HL-60 (cell line): ENCODE measurements at regions not wholly inside any gene's neighbourhood (a gene's known extent, or its start where the extent isn't known, plus 50 kb on each side); places are given as distances from the start of the nearest gene placed in this dataset.

ENCODE experiments used
- DNase-seq, 2 experiments: peaks; one replicate each; pipeline ENCODE4 v3.0.0-alpha.2; 2010 to 2020; ENCODE audit warnings: low read depth in 1 of 2, low spot score in 1 of 2
- H3K27ac ChIP-seq: fragments of 250-450 bp; sonication (Bioruptor Pico); replicated peaks from 2 replicates; pipeline ENCODE4 v1.5.1; 2020; ENCODE audit warnings: mild to moderate bottlenecking, moderate library complexity
- H3K27me3 ChIP-seq: fragments of 250-450 bp; sonication (Bioruptor Pico); 2 replicates; pipeline ENCODE4 v1.5.1; 2021; ENCODE audit warnings: mild to moderate bottlenecking, moderate library complexity; ENCODE audit not compliant: insufficient read depth, poor library complexity, severe bottlenecking
- H3K4me3 ChIP-seq: replicated peaks from 2 replicates; pipeline ENCODE4 v1.5.1; 2011; ENCODE audit warnings: mild to moderate bottlenecking, control low read depth, low read length; ENCODE audit not compliant: insufficient read depth
- GABPA ChIP-seq: IDR thresholded peaks from 2 replicates; pipeline ENCODE4 v1.6.1; 2012; ENCODE audit warnings: low read depth
- POLR2AphosphoS5 ChIP-seq: IDR thresholded peaks from 2 replicates; pipeline ENCODE4 v1.6.1; 2012; ENCODE audit warnings: low read depth
- SPI1 ChIP-seq: IDR thresholded peaks from 2 replicates; pipeline ENCODE4 v1.6.1; 2012; ENCODE audit warnings: low read depth, mild to moderate bottlenecking, borderline replicate concordance
- TF ChIP-seq, protein P1 (sequence below): IDR thresholded peaks from one replicate; pipeline ENCODE4 v1.5.1; 2011; ENCODE audit warnings: low read length, control low read depth, inconsistent platforms; ENCODE audit not compliant: insufficient read depth
- TF ChIP-seq, protein P2 (sequence below): IDR thresholded peaks from 2 replicates; pipeline ENCODE4 v1.6.1; 2012; ENCODE audit warnings: low read depth; ENCODE audit not compliant: insufficient replicate concordance

DNA sequence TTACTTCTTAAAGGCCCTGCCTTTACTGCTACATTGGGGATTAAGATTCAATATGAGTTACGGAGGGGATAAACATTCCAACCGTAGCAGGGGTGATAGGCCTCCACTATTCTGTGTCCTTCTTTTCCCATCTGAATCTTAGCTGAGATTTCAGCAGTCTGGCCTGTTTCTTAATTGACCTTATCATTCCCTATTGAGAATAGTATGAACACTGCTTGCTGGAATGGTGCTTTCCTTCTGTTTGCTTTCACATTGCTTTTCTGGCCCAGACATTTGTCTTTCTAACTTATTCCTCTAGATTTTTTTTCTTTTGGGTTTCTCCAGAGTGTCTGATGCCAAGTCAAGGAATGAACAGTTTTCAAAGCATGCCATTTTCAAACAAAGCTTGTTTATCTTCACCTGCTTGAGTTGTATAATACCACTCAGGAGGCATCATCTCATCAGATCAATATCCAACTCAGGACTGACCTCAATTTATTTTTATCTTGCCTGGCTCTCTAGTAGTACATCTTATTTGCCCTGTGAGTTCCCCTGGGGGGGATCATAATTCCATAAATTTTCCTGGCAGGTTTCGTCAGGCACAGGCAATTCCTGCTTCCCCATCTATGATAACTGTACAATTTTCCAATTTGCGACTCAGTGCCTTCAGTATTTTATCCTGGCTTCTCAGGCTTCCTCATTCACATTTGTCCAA lies 161.1 kb upstream of the STT3B start:
- Histone ChIP-seq H3K27me3 (no peaks in the 10 kb centered on the region), H3K4me3 (no peak overlapping the region), H3K27ac (no peak overlapping the region)
- TF ChIP-seq POLR2AphosphoS5 (no peak), GABPA (no peak), SPI1 (no peak)
- TF ChIP-seq, protein P1, sequence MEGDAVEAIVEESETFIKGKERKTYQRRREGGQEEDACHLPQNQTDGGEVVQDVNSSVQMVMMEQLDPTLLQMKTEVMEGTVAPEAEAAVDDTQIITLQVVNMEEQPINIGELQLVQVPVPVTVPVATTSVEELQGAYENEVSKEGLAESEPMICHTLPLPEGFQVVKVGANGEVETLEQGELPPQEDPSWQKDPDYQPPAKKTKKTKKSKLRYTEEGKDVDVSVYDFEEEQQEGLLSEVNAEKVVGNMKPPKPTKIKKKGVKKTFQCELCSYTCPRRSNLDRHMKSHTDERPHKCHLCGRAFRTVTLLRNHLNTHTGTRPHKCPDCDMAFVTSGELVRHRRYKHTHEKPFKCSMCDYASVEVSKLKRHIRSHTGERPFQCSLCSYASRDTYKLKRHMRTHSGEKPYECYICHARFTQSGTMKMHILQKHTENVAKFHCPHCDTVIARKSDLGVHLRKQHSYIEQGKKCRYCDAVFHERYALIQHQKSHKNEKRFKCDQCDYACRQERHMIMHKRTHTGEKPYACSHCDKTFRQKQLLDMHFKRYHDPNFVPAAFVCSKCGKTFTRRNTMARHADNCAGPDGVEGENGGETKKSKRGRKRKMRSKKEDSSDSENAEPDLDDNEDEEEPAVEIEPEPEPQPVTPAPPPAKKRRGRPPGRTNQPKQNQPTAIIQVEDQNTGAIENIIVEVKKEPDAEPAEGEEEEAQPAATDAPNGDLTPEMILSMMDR: no peak
- TF ChIP-seq, protein P2, sequence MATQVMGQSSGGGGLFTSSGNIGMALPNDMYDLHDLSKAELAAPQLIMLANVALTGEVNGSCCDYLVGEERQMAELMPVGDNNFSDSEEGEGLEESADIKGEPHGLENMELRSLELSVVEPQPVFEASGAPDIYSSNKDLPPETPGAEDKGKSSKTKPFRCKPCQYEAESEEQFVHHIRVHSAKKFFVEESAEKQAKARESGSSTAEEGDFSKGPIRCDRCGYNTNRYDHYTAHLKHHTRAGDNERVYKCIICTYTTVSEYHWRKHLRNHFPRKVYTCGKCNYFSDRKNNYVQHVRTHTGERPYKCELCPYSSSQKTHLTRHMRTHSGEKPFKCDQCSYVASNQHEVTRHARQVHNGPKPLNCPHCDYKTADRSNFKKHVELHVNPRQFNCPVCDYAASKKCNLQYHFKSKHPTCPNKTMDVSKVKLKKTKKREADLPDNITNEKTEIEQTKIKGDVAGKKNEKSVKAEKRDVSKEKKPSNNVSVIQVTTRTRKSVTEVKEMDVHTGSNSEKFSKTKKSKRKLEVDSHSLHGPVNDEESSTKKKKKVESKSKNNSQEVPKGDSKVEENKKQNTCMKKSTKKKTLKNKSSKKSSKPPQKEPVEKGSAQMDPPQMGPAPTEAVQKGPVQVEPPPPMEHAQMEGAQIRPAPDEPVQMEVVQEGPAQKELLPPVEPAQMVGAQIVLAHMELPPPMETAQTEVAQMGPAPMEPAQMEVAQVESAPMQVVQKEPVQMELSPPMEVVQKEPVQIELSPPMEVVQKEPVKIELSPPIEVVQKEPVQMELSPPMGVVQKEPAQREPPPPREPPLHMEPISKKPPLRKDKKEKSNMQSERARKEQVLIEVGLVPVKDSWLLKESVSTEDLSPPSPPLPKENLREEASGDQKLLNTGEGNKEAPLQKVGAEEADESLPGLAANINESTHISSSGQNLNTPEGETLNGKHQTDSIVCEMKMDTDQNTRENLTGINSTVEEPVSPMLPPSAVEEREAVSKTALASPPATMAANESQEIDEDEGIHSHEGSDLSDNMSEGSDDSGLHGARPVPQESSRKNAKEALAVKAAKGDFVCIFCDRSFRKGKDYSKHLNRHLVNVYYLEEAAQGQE: no peak
- no peak for DNase-seq

DNA sequence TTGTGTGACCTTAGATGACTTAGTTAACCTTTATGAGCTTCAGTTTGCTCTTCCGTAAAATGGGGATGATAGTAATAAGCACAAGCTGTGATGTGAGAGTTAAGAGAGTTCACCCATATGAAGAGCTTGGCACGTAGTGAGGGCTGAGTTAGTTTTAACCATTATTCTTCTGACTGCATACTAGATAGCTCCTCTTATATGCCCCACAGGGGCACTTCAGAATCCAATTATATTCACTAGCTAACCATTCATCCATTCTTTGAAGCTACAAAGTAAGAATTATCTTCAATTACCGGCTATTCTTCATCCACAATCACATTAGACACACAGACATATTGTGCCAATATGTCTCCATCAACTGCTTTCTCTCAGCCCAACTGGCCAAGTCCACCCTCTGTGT lies 159.0 kb upstream of the STT3B start:
- no peak for DNase-seq
- TF ChIP-seq, protein P1: no peak
- TF ChIP-seq GABPA: no peak
- TF ChIP-seq, protein P2: no peak
- TF ChIP-seq SPI1: no peak
- no peak for TF ChIP-seq POLR2AphosphoS5
- no peaks in the 10 kb centered on the region for H3K27me3 ChIP-seq
- H3K27ac ChIP-seq: no peak overlapping the region
- H3K4me3 ChIP-seq: no peak overlapping the region

DNA sequence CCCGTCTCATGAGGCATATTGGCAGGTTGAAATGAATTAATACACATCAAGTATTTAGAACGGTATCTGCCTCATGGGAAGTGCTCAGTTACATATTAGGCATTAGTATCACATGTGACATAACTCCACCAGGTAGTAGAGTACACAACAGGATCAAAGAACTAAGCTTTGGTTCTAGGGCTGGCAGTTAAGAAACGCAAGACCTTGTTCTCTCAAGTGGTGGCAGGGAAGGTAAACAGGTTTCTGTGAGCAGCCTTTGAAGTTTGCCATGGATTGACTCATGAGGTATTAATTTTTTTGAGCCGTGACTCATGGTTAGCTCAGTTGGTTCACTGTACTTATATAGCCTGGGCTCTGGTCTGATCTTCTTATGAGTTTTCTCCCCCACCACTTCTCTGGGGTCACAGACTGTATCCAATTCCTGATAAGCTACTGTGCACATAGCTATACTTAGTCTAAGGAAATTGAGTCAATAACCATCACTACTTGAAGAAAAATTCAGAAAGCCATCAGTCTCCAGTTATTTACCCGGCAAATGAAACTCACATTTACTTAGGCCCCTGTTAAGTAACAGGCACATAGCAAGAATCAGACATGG lies 155.6 kb upstream of the STT3B start:
- no peak for DNase-seq
- no peak for TF ChIP-seq GABPA
- TF ChIP-seq, protein P2: no peak
- no peak for TF ChIP-seq POLR2AphosphoS5
- TF ChIP-seq, protein P1: no peak
- no peak for TF ChIP-seq SPI1
- H3K27me3 ChIP-seq: no peaks in the 10 kb centered on the region
- no peak overlapping the region for H3K4me3 ChIP-seq
- no peak overlapping the region for H3K27ac ChIP-seq
